Coronary artery (tissue), 2 donors: ENCODE measurements at regions not wholly inside any gene's neighbourhood (a gene's known extent, or its start where the extent isn't known, plus 50 kb on each side); places are given as distances from the start of the nearest gene placed in this dataset.

Experiments used
- DNase-seq: peaks from one replicate; pipeline ENCODE4 v3.0.0-alpha.2; 2017; ENCODE audit warnings: low spot score
- H3K27ac ChIP-seq, 2 donors: fragments of 200-600 bp; sonication (generic); one replicate each; pipeline ENCODE4 v1.5.1; 2016 to 2019
- H3K4me3 ChIP-seq: fragments of 200-600 bp; sonication (generic); 2 replicates; pipeline ENCODE4 v1.5.1; 2016; ENCODE audit warnings: mild to moderate bottlenecking, moderate library complexity
- TF ChIP-seq, protein P1 (sequence below): fragments of 200-600 bp; sonication (generic); IDR thresholded peaks from one replicate; pipeline ENCODE4 v1.5.1; 2019; ENCODE audit warnings: antibody characterized with exemption

DNA sequence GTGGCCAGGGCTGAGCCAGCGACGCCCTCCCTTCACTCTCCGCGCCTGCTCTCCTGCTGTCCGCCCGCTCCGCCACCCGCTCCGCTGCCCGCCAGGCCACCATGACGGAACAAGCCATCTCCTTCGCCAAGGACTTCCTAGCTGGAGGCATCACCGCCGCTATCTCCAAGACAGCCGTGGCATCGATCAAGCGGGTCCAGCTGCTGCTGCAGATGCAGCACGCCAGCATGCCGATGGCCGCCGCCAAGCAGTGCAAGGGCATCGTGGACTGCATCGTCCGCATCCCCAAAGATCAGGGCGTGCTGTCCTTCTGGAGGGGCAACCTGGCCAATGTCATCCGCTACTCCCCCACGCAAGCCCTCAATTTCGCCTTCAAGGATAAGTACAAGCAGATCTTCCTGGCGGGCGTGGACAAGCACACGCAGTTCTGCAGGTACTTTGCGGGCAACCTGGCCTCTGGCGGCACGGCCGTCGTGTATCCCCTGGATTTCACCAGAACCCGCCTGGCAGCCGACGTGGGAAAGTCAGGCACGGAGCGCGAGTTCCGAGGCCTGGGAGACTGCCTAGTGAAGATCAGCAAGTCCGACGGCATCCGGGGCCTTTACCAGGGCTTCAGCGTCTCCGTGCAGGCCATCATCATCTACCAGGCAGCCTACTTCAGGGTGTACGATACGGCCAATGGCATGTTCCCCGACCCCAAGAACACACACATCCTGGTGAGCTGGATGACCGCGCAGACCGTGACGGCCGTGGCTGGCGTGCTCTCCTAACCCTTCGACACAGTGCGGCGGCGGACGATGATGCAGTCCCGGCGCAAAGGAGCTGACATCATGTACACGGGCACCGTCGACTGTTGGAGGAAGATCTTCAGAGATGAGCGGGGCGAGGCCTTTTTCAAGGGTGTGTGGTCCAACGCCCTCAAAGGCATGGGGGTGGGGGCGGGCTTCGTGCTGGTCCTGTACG is 1130.4 kb upstream of the ACO1 start:
- H3K4me3 ChIP-seq: no peak overlapping the region
- H3K27ac ChIP-seq: no peak overlapping the region
- no peak for DNase-seq
- TF ChIP-seq, protein P1, sequence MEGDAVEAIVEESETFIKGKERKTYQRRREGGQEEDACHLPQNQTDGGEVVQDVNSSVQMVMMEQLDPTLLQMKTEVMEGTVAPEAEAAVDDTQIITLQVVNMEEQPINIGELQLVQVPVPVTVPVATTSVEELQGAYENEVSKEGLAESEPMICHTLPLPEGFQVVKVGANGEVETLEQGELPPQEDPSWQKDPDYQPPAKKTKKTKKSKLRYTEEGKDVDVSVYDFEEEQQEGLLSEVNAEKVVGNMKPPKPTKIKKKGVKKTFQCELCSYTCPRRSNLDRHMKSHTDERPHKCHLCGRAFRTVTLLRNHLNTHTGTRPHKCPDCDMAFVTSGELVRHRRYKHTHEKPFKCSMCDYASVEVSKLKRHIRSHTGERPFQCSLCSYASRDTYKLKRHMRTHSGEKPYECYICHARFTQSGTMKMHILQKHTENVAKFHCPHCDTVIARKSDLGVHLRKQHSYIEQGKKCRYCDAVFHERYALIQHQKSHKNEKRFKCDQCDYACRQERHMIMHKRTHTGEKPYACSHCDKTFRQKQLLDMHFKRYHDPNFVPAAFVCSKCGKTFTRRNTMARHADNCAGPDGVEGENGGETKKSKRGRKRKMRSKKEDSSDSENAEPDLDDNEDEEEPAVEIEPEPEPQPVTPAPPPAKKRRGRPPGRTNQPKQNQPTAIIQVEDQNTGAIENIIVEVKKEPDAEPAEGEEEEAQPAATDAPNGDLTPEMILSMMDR: no peak

DNA sequence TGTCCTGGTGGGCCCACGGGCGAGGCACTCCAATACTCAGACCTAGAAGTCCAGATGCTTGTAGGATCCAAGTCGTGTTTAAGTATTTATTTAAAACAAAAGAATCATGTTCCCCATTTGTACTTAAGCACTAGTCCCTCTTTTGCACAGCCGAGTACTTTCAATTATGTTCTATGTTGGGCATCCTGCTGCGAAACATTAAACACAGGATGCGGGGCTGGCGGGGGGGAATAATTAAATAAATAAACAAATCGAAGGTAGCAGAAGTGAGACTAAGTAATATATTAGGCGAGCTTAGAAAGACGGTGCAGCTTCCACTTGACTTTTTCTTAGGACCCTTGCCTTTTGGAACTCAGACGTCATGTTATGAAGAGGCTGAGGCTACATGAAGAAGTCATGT is 1129.2 kb upstream of the ACO1 start:
- Histone ChIP-seq H3K4me3 (no peak overlapping the region), H3K27ac (no peak overlapping the region)
- DNase-seq: no peak
- TF ChIP-seq, protein P1: no peak

DNA sequence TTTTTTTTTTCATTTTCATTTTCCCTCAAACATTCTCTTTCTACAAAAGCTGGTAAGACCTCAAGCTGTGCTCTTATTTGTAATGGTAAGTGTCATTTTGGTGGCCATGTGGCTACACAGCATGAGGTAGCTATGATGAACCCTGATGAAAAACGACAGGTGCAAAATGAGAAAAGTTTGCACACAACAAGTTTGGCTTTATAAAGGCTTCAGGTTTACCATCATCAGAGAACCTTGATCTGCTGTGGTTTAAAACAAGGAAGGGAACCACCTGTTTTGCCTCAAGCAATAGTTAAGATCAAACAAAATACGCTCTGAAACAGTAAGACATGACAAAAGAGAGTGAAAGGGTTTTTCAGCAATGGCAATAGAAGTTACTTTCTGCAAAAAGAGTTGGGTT is 1124.6 kb upstream of the ACO1 start:
- TF ChIP-seq, protein P1: no peak
- no peak for DNase-seq
- H3K27ac ChIP-seq: no peak overlapping the region

DNA sequence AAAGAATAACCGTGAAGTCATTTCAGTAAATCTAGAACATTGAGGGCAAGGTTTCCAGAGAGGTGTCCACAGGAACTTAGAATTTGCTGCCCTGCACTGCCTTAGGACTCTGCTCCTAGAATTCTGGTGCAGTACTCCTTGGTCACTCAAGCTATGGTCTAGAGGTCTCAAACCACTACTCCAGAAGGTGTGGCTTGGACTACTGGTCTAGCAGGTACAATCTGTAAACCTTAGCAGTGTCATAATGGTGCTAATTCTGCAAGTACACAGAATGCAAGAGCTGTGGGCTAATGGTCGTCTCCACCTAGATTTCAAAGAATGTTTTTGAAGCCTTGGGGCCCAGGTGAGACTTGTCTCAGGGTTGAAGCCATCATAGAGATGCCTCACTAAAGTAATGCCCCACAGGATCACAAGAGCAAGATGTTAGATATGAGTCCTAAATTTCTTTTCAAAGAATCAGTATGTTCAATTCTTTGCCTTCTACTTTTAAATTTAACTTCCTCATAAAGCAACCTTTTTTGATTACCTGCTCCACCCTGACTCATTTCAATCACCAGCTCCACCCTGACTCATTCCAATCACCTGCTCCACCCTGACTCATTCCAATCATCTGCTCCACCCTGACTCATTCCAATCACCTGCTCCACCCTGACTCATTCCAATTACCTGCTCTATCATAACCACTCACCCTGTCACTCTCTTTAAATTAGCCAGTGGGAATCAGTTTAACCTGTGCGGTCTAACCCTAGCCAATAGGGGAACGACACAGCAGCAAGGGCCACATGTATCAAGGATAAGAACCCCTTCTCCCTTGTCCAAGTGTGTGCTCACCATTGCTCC is 1111.8 kb upstream of the ACO1 start:
- TF ChIP-seq, protein P1: no peak
- H3K4me3 ChIP-seq: no peak overlapping the region
- no peak for DNase-seq

More for the DNA sequence above, 1124.6 kb upstream of the ACO1 start:
- no peak overlapping the region for H3K4me3 ChIP-seq

DNA sequence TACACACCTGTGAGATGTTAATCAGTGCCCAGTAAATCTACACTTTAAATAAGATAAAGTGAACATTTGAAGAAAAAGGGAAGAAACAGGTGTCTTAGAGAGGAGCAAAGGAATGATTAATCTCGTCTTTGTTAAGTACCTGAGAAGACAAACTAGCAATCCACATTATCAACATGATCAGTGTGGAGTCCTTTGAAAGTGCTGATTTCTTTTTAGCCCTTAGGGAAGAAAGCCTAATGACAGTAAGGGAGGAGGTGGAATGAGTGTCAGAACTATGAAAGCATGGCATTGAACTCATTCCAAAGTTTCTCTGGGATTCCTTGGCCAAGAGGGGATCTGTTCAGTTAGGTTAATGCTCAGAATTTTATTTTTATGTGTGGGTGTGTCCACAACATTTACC is 1109.0 kb upstream of the ACO1 start:
- DNase-seq: no peak
- TF ChIP-seq, protein P1: no peak
- H3K4me3 ChIP-seq: no peak overlapping the region
- no peak overlapping the region for H3K27ac ChIP-seq

More for the DNA sequence above, 1111.8 kb upstream of the ACO1 start:
- H3K27ac ChIP-seq: no peak overlapping the region

DNA sequence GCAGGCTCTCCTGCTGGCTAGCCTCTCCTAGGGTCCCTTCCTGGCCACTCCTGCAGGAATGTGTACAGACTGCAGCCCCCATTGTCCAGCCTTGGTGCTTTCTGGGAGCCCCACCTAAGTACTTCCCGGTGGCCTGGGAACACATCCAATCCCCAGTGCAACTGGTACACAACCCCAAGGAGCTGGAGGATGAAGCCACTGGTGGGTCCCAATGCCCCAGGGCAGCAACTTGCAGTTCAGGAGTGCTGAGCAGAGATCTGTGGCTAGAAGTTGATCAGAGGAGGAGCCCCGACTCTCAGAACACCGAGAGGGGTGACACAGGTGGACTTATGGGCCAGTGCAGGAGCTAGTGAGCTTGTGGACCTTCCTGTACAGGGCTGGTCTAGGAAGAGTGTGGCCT is 1093.7 kb upstream of the ACO1 start:
- no peak overlapping the region for H3K27ac ChIP-seq
- no peak for DNase-seq
- H3K4me3 ChIP-seq: no peak overlapping the region
- TF ChIP-seq, protein P1: no peak
